ENCODE measurements at regions not wholly inside any gene's neighbourhood (a gene's known extent, or its start where the extent isn't known, plus 50 kb on each side); places are given as distances from the start of the nearest gene placed in this dataset.

DNA sequence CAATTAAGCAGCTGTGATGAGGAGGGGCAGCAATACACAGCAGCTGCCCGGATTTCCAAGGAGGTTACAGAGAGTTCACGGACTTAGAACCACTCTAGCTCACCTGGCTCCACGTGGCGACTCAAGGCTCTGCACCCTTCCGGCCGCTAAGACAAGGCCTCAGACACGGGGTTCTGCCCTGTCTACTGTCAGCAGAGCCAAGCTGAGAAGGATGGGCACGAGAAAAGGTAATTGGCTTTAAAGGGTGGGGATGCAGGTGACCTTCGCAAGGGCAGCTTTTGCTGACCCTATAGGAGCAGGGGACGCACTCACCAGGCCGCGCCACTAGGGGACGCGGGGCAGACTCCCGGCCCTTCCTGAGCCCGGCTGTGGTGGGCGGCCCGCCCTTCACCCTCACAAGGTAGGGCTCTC is 152.4 kb downstream of the KIF20B start:
- POLR2A ChIA-PET = no interaction called here
- H3K27me3 ChIP-seq (ENCODE audit: control insufficient read depth in 1 of 2, insufficient read depth in 2 of 2, low read length in 2 of 2) = no peaks in the 10 kb centered on the region
- 45% methylated on average over 16 of the region's 18 CpGs for whole genome bisulfite sequencing (ENCODE audit: low lambda C conversion rate)
- peaks cover 7% of the 10 kb centered on the region; the same call in 1 of the 2 replicates for H3K4me1 ChIP-seq (ENCODE audit: insufficient read depth, low read length)
- CTCF ChIA-PET (ENCODE audit: low intra/inter-chr PET ratio, low total read pairs) = no interaction called here
- no peak overlapping the region for H2AFZ ChIP-seq (ENCODE audit: low read length)
- no peak overlapping the region for H3K27ac ChIP-seq (ENCODE audit: extremely low read length, insufficient read depth, low read length)
- in situ Hi-C loops (cut with HindIII; ENCODE audit: extremely low pct_ligation_motif_present, low pct_unique_long_range_greater_than_20kb) (no loop called here), intact Hi-C loops (cut with micrococcal nuclease; ENCODE audit: unreplicated experiment) (loop anchor here (2.0 kb wide), 1 partner anchor 61 kb away; no protein-coding TSS in a partner anchor)
- BruUV-seq (replicated peaks) = no TSS peak
- peak overlapping the region; percentile 31 for H3K4me2 ChIP-seq (ENCODE audit: low read depth, low read length)
- ATAC-seq (peak; percentile 96), FAIRE-seq (no peak), DNase-seq (ENCODE audit: low spot score) (peak; percentile 5)
- no peaks in the 10 kb centered on the region for H3K9me3 ChIP-seq (ENCODE audit: low read length)
- H3K79me2 ChIP-seq (ENCODE audit: insufficient read depth, low read length) = no peaks in the 10 kb centered on the region
- H4K20me1 ChIP-seq (ENCODE audit: insufficient read depth, low read length) = no peaks in the 10 kb centered on the region
- H3K36me3 ChIP-seq (replicated peaks in 1 of 2; ENCODE audit: control insufficient read depth in 1 of 2, insufficient read depth in 2 of 2, low read length in 2 of 2) = no peaks in the 10 kb centered on the region
- no peak overlapping the region; a peak in 1 of 6 replicates for H3K4me3 ChIP-seq (replicated peaks in 1 of 3; ENCODE audit: insufficient read depth in 1 of 3, low read depth in 2 of 3, low read length in 3 of 3)
- TF ChIP-seq, protein P1, sequence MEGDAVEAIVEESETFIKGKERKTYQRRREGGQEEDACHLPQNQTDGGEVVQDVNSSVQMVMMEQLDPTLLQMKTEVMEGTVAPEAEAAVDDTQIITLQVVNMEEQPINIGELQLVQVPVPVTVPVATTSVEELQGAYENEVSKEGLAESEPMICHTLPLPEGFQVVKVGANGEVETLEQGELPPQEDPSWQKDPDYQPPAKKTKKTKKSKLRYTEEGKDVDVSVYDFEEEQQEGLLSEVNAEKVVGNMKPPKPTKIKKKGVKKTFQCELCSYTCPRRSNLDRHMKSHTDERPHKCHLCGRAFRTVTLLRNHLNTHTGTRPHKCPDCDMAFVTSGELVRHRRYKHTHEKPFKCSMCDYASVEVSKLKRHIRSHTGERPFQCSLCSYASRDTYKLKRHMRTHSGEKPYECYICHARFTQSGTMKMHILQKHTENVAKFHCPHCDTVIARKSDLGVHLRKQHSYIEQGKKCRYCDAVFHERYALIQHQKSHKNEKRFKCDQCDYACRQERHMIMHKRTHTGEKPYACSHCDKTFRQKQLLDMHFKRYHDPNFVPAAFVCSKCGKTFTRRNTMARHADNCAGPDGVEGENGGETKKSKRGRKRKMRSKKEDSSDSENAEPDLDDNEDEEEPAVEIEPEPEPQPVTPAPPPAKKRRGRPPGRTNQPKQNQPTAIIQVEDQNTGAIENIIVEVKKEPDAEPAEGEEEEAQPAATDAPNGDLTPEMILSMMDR (CRISPR knock-in tag; IDR thresholded peaks at IDR 0.05) = peak; percentile 60
- no peak for TF ChIP-seq ZNF326 (CRISPR knock-in tag; IDR thresholded peaks at IDR 0.05; ENCODE audit: borderline replicate concordance)
- TF ChIP-seq RXRA (CRISPR knock-in tag; IDR thresholded peaks at IDR 0.05) = peak; percentile 45; the same call in 1 of the 2 replicates
- TF ChIP-seq, protein P2, sequence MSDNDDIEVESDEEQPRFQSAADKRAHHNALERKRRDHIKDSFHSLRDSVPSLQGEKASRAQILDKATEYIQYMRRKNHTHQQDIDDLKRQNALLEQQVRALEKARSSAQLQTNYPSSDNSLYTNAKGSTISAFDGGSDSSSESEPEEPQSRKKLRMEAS (IDR thresholded peaks at IDR 0.05) = 0 out of 2 replicates have a peak, but pooled peaks have one; percentile 23
- 0 out of 2 replicates have a peak, but pooled peaks have one; percentile 5 for TF ChIP-seq HNF4A (CRISPR knock-in tag; IDR thresholded peaks at IDR 0.05)
- TF ChIP-seq, protein P3, sequence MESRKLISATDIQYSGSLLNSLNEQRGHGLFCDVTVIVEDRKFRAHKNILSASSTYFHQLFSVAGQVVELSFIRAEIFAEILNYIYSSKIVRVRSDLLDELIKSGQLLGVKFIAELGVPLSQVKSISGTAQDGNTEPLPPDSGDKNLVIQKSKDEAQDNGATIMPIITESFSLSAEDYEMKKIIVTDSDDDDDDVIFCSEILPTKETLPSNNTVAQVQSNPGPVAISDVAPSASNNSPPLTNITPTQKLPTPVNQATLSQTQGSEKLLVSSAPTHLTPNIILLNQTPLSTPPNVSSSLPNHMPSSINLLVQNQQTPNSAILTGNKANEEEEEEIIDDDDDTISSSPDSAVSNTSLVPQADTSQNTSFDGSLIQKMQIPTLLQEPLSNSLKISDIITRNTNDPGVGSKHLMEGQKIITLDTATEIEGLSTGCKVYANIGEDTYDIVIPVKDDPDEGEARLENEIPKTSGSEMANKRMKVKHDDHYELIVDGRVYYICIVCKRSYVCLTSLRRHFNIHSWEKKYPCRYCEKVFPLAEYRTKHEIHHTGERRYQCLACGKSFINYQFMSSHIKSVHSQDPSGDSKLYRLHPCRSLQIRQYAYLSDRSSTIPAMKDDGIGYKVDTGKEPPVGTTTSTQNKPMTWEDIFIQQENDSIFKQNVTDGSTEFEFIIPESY (CRISPR knock-in tag; IDR thresholded peaks at IDR 0.05) = peak; percentile 6; the same call in 1 of the 2 replicates
- TF ChIP-seq ZNF747 (CRISPR knock-in tag; IDR thresholded peaks at IDR 0.05; ENCODE audit: borderline replicate concordance) = no peak
- no peak for TF ChIP-seq SNAPC2 (CRISPR knock-in tag; IDR thresholded peaks at IDR 0.05)
- no peak for TF ChIP-seq STAG1 (CRISPR knock-in tag; IDR thresholded peaks at IDR 0.05)
- TF ChIP-seq POGZ (CRISPR knock-in tag; IDR thresholded peaks at IDR 0.05) = 0 out of 2 replicates have a peak, but pooled peaks have one; percentile 30
- TF ChIP-seq, protein P4, sequence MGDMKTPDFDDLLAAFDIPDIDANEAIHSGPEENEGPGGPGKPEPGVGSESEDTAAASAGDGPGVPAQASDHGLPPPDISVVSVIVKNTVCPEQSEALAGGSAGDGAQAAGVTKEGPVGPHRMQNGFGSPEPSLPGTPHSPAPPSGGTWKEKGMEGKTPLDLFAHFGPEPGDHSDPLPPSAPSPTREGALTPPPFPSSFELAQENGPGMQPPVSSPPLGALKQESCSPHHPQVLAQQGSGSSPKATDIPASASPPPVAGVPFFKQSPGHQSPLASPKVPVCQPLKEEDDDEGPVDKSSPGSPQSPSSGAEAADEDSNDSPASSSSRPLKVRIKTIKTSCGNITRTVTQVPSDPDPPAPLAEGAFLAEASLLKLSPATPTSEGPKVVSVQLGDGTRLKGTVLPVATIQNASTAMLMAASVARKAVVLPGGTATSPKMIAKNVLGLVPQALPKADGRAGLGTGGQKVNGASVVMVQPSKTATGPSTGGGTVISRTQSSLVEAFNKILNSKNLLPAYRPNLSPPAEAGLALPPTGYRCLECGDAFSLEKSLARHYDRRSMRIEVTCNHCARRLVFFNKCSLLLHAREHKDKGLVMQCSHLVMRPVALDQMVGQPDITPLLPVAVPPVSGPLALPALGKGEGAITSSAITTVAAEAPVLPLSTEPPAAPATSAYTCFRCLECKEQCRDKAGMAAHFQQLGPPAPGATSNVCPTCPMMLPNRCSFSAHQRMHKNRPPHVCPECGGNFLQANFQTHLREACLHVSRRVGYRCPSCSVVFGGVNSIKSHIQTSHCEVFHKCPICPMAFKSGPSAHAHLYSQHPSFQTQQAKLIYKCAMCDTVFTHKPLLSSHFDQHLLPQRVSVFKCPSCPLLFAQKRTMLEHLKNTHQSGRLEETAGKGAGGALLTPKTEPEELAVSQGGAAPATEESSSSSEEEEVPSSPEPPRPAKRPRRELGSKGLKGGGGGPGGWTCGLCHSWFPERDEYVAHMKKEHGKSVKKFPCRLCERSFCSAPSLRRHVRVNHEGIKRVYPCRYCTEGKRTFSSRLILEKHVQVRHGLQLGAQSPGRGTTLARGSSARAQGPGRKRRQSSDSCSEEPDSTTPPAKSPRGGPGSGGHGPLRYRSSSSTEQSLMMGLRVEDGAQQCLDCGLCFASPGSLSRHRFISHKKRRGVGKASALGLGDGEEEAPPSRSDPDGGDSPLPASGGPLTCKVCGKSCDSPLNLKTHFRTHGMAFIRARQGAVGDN (CRISPR knock-in tag; IDR thresholded peaks at IDR 0.05) = peak; percentile 26; the same call in 1 of the 2 replicates
- H3K9ac ChIP-seq (ENCODE audit: insufficient read depth, low read depth, low read length) = no peak overlapping the region

Data from HepG2 (cell line).